ENCODE measurements at regions not wholly inside any gene's neighbourhood (a gene's known extent, or its start where the extent isn't known, plus 50 kb on each side); places are given as distances from the start of the nearest gene placed in this dataset.

GRCh38 chr11:96595011-96595410, 205.2 kb downstream of the JRKL start:
- TF ChIP-seq YY1 (IDR thresholded peaks at IDR 0.05; ENCODE audit: low read depth) (no peak), TAF1 (IDR thresholded peaks at IDR 0.05; ENCODE audit: borderline replicate concordance, low read depth, low read length) (no peak), MEF2A (IDR thresholded peaks at IDR 0.05; ENCODE audit: borderline replicate concordance, low read depth) (no peak), GABPA (IDR thresholded peaks at IDR 0.05; ENCODE audit: low read depth) (no peak), CTCF (IDR thresholded peaks at IDR 0.05) (no peak), EP300 (IDR thresholded peaks at IDR 0.05; ENCODE audit: borderline replicate concordance in 1 of 2, low read depth in 1 of 2, low read length in 1 of 2) (no peak), RCOR1 (IDR thresholded peaks at IDR 0.05; ENCODE audit: low read length) (no peak), NRF1 (IDR thresholded peaks at IDR 0.05; ENCODE audit: low read depth, low read length) (no peak), POLR2AphosphoS5 (IDR thresholded peaks at IDR 0.05; ENCODE audit: low read depth, low read length) (no peak), RXRA (IDR thresholded peaks at IDR 0.05; ENCODE audit: borderline replicate concordance, low read depth) (no peak), MXI1 (IDR thresholded peaks at IDR 0.05; ENCODE audit: low read depth, low read length) (no peak), EZH2phosphoT487 (IDR thresholded peaks at IDR 0.05; ENCODE audit: borderline replicate concordance, low read depth) (no peak)
- TF ChIP-seq, protein P1, sequence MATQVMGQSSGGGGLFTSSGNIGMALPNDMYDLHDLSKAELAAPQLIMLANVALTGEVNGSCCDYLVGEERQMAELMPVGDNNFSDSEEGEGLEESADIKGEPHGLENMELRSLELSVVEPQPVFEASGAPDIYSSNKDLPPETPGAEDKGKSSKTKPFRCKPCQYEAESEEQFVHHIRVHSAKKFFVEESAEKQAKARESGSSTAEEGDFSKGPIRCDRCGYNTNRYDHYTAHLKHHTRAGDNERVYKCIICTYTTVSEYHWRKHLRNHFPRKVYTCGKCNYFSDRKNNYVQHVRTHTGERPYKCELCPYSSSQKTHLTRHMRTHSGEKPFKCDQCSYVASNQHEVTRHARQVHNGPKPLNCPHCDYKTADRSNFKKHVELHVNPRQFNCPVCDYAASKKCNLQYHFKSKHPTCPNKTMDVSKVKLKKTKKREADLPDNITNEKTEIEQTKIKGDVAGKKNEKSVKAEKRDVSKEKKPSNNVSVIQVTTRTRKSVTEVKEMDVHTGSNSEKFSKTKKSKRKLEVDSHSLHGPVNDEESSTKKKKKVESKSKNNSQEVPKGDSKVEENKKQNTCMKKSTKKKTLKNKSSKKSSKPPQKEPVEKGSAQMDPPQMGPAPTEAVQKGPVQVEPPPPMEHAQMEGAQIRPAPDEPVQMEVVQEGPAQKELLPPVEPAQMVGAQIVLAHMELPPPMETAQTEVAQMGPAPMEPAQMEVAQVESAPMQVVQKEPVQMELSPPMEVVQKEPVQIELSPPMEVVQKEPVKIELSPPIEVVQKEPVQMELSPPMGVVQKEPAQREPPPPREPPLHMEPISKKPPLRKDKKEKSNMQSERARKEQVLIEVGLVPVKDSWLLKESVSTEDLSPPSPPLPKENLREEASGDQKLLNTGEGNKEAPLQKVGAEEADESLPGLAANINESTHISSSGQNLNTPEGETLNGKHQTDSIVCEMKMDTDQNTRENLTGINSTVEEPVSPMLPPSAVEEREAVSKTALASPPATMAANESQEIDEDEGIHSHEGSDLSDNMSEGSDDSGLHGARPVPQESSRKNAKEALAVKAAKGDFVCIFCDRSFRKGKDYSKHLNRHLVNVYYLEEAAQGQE (IDR thresholded peaks at IDR 0.05; ENCODE audit: low read depth, low read length), result no peak
- TF ChIP-seq, protein P2, sequence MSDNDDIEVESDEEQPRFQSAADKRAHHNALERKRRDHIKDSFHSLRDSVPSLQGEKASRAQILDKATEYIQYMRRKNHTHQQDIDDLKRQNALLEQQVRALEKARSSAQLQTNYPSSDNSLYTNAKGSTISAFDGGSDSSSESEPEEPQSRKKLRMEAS (IDR thresholded peaks at IDR 0.05; ENCODE audit: low read depth), result no peak

Measured in SK-N-SH (cell line).